Cardiac muscle cell (in vitro differentiated cells and primary cell): ENCODE measurements at regions not wholly inside any gene's neighbourhood (a gene's known extent, or its start where the extent isn't known, plus 50 kb on each side); places are given as distances from the start of the nearest gene placed in this dataset.
"Not testable (repeated sequence)": the region's sequence is repeated elsewhere in the genome, so short reads cannot be mapped to it uniquely, and the experiment has no call there.

Experiments used
- DNase-seq, 2 donors: peaks; one replicate each; pipeline versions ENCODE4 v3.0.0 to v3.0.0-alpha.2; 2010 to 2017; ENCODE audit warnings: low read depth in 1 of 2, low spot score in 1 of 2
- H3K27ac ChIP-seq: fragments of 200-600 bp; sonication (generic); 2 replicates; pipeline ENCODE4 v1.5.1; 2016
- H3K27me3 ChIP-seq: fragments of 200-600 bp; sonication (generic); 2 replicates; pipeline ENCODE4 v1.6.0; 2016; ENCODE audit warnings: control low read depth
- H3K36me3 ChIP-seq: fragments of 200-600 bp; sonication (generic); 2 replicates; pipeline ENCODE4 v1.5.1; 2016; ENCODE audit warnings: control low read depth
- H3K4me1 ChIP-seq: fragments of 200-600 bp; sonication (generic); 2 replicates; pipeline ENCODE4 v1.8.1; 2017; ENCODE audit warnings: low read depth, mild to moderate bottlenecking, mixed run types
- H3K4me3 ChIP-seq: fragments of 200-600 bp; sonication (generic); 2 replicates; pipeline ENCODE4 v1.5.1; 2016; ENCODE audit warnings: mild to moderate bottlenecking
- H3K9me3 ChIP-seq: fragments of 200-600 bp; sonication (generic); 2 replicates; pipeline ENCODE4 v1.5.1; 2017; ENCODE audit warnings: low read depth, mild to moderate bottlenecking, control low read depth
- TF ChIP-seq, protein P1 (sequence below): IDR thresholded peaks from 2 replicates; pipeline ENCODE4 v1.5.1; 2012; ENCODE audit warnings: low read depth, mild to moderate bottlenecking, low read length

DNA sequence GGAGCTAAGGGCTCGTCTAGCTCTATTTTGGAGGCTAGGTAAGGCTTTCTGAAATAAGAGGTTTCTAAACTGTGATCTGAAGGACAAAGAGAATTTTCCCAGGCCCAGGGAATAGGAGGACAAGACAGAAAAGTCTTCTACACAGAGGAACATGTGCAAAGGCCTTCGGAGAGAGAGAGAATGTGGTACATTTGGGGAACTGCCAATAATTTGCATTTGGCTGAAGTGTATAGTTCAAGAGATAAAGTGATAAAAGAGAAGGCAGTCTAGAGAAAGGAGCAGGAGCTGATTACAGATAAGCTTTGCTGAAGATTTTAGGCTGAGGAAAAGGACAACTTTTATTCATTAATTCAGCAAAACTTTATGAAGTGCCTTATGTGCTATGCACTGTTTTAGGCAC, 214.4 kb upstream of the ELL2 start:
- H3K36me3 ChIP-seq = no peaks in the 10 kb centered on the region
- H3K9me3 ChIP-seq = no peaks in the 10 kb centered on the region
- TF ChIP-seq, protein P1, sequence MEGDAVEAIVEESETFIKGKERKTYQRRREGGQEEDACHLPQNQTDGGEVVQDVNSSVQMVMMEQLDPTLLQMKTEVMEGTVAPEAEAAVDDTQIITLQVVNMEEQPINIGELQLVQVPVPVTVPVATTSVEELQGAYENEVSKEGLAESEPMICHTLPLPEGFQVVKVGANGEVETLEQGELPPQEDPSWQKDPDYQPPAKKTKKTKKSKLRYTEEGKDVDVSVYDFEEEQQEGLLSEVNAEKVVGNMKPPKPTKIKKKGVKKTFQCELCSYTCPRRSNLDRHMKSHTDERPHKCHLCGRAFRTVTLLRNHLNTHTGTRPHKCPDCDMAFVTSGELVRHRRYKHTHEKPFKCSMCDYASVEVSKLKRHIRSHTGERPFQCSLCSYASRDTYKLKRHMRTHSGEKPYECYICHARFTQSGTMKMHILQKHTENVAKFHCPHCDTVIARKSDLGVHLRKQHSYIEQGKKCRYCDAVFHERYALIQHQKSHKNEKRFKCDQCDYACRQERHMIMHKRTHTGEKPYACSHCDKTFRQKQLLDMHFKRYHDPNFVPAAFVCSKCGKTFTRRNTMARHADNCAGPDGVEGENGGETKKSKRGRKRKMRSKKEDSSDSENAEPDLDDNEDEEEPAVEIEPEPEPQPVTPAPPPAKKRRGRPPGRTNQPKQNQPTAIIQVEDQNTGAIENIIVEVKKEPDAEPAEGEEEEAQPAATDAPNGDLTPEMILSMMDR = no peak
- no peak overlapping the region for H3K27ac ChIP-seq
- no peaks in the 10 kb centered on the region for H3K4me1 ChIP-seq
- DNase-seq = peak in 1 of 2 donors; percentile 35
- H3K4me3 ChIP-seq = no peak overlapping the region
- no peaks in the 10 kb centered on the region for H3K27me3 ChIP-seq

DNA sequence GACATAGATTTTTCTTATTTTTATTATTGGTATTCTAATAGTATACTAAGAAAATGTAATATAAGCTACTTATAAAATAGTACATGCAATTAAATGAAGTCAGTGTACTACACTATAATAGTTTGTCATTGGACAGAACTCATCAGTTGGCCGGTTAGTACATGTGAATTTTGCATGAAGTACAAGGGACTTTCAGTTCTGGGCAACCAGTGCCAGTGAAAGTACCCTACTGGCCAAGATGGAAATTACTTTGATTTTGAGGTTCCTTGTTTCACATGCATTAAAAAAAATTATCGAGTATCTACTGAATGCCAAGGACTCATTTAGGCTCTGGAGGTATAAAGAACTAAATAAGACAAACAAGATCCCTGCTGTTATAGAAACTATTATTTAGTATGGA, 213.4 kb upstream of the ELL2 start:
- Histone ChIP-seq H3K27me3 (no peaks in the 10 kb centered on the region), H3K4me1 (no peaks in the 10 kb centered on the region), H3K27ac (no peak overlapping the region), H3K9me3 (no peaks in the 10 kb centered on the region), H3K4me3 (no peak overlapping the region), H3K36me3 (no peaks in the 10 kb centered on the region)
- peak in 1 of 2 donors; percentile 19 for DNase-seq
- TF ChIP-seq, protein P1 = peak; percentile 24

DNA sequence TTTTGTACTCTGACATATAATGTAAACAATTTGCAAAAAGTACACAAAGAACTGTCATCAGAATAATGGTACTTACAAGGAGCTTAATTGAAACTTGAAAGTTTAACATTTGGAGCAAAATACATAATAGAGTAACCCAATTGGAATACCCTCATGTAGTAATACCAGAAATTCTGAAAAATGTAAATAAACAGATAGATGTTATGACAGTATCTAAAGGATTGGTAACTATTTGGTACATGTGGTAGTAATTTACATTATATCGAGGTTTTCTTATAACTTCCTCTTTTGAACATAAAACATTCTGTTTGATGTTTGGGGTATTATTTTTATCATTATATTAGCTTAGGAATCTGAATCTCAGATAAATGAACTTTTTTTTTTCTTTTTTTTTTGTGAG, 211.7 kb upstream of the ELL2 start:
- Histone ChIP-seq H3K4me3 (no peak overlapping the region), H3K27me3 (no peaks in the 10 kb centered on the region), H3K4me1 (no peaks in the 10 kb centered on the region), H3K36me3 (no peaks in the 10 kb centered on the region), H3K9me3 (no peaks in the 10 kb centered on the region), H3K27ac (no peak overlapping the region)
- TF ChIP-seq, protein P1 = no peak
- no peak for DNase-seq

DNA sequence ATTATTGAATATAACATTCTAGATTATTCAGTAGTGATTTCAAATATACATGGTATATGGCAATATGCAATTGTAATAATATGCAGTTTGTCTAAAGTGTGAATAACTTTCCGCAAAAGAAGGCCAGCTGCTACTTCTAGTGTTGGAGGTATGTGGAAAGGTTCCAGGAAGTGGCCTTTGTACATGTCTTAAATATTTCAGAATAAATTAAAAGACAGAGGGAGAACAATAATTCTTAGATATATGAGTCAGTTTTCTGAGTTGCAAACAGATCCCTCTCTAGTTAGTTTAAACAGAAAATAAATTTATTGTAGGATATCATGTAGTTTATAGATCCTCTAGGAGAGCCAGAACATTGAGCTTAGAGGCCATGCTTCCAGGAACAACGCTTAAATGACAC, 210.8 kb upstream of the ELL2 start:
- peak in 1 of 2 donors; percentile 75 for DNase-seq
- H3K4me1 ChIP-seq = no peaks in the 10 kb centered on the region
- H3K27ac ChIP-seq = no peak overlapping the region
- no peaks in the 10 kb centered on the region for H3K9me3 ChIP-seq
- no peaks in the 10 kb centered on the region for H3K36me3 ChIP-seq
- TF ChIP-seq, protein P1 = no peak
- H3K4me3 ChIP-seq = no peak overlapping the region
- no peaks in the 10 kb centered on the region for H3K27me3 ChIP-seq

DNA sequence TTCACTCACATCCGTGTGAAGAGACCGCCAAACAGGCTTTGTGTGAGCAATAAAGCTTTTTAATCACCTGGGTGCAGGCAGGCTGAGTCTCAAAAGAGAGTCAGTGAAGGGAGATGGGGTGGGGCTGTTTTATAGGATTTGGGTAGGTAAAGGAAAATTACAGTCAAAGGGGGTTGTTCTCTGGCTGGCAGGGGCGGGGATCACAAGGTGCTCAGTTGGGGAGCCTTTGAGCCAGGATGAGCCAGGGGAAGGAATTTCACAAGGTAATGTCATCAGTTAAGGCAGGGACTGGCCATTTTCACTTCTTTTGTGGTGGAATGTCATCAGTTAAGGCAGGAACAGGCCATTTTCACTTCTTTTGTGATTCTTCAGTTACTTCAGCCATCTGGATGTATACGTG, 210.3 kb upstream of the ELL2 start:
- not testable (repeated sequence) for H3K4me1 ChIP-seq, H3K9me3 ChIP-seq, H3K27ac ChIP-seq, H3K27me3 ChIP-seq, DNase-seq, H3K4me3 ChIP-seq, H3K36me3 ChIP-seq

DNA sequence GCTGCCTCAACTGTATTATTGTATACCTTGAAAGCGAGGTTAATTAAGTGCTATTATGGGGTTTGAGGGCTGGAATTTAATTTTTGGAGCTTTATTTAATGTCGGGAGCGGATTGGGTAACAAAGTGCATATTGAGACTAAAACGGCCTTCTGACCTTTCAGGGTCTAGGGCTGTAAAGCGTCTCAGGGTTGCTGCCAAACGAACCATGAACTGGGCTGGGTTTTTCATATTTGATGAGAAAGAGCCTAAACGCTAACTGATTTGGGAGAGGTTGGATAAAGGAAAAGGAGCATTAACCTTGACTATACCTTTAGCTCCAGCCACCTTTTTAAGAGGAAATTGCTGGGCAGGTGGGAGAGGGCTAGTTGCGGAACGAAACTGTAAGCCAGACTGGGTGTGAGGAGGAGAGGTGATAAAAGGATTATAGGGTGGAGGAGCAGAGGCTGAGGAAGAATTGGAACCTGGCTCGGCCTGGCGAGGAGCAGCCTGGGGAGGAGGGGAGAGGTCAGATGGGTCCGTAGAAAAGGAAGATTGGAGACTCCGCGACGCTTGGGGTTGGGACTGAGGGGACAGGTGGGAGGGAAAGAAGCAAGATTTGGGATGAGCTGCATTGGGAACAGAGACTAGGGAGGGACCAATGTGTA, 209.0 kb upstream of the ELL2 start:
- not testable (repeated sequence) for H3K9me3 ChIP-seq, H3K4me1 ChIP-seq, H3K27me3 ChIP-seq, H3K36me3 ChIP-seq, H3K27ac ChIP-seq, H3K4me3 ChIP-seq, DNase-seq

DNA sequence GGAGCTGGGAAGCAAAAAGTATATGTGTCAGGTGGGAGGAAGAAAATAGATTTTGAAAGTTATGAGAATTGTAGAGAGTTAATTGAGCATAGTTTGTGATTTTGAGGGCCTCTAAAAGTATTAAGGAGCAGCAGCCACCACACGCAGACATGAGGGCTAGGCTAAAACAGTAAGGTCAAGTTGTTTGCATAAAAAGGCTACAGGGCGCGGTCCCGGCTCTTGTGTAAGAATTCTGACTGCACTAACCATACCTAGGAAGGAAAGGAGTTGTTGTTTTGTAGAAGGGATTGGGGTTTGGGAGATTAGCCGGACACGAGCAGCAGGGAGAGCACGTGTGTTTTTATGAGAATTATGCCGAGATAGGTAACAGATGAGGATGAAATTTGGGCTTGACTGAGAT, 207.2 kb upstream of the ELL2 start:
- not testable (repeated sequence) for H3K9me3 ChIP-seq, H3K4me3 ChIP-seq, H3K27me3 ChIP-seq, H3K36me3 ChIP-seq, H3K27ac ChIP-seq, DNase-seq, H3K4me1 ChIP-seq
